ENCODE measurements at regions not wholly inside any gene's neighbourhood (a gene's known extent, or its start where the extent isn't known, plus 50 kb on each side); places are given as distances from the start of the nearest gene placed in this dataset.

- no TSS peak for BruUV-seq (replicated peaks)
- Histone ChIP-seq H3K27me3 (replicated peaks in 1 of 2; ENCODE audit: control insufficient read depth in 2 of 2, insufficient read depth in 2 of 2, low read length in 1 of 2) (no peaks in the 10 kb centered on the region), H3K4me1 (ENCODE audit: control insufficient read depth, insufficient read depth, low read length) (no peaks in the 10 kb centered on the region), H3K4me2 (ENCODE audit: control insufficient read depth, insufficient read depth) (no peak overlapping the region), H4K20me1 (ENCODE audit: control insufficient read depth, insufficient read depth) (no peaks in the 10 kb centered on the region), H3K4me3 (no peak overlapping the region), H2AFZ (ENCODE audit: control insufficient read depth, low read depth, low read length) (no peak overlapping the region), H3K79me2 (ENCODE audit: control insufficient read depth, insufficient read depth, low read length) (no peaks in the 10 kb centered on the region), H3K9me3 (replicated peaks; ENCODE audit: control insufficient read depth, insufficient read depth, low read length) (no peaks in the 10 kb centered on the region), H3K27ac (ENCODE audit: control insufficient read depth, insufficient read depth) (no peak overlapping the region), H3K36me3 (ENCODE audit: control insufficient read depth in 2 of 2, insufficient read depth in 2 of 2, low read length in 1 of 2) (no peaks in the 10 kb centered on the region), H3K9ac (ENCODE audit: control insufficient read depth, insufficient read depth, low read length) (no peak overlapping the region)
- POLR2A ChIA-PET = no interaction called here
- SMC1A ChIA-PET (ENCODE audit: uncharacterized antibody, unreplicated experiment) = no interaction called here
- CTCF ChIA-PET = no interaction called here
- WGBS (ENCODE audit: insufficient coverage, insufficient replicate concordance, low lambda C conversion rate, missing lambda C conversion rate) = 14% methylated on average over 6 of the region's 6 CpGs
- no peak for FAIRE-seq
- in situ Hi-C loops (cut with MboI) = no loop called here
- no peak for DNase-seq (ENCODE audit: low read depth, low spot score)
- RAD21 ChIA-PET (ENCODE audit: unreplicated experiment) = no interaction called here
- no peak for ATAC-seq
- intact Hi-C loops (cut with micrococcal nuclease; ENCODE audit: unreplicated experiment) = no loop called here
- TF ChIP-seq TCF3 (IDR thresholded peaks at IDR 0.05; ENCODE audit: borderline replicate concordance, insufficient read depth, low read depth, low read length) (no peak), BACH1 (IDR thresholded peaks at IDR 0.05; ENCODE audit: borderline replicate concordance) (no peak), ZNF622 (IDR thresholded peaks at IDR 0.05) (no peak), MEF2A (IDR thresholded peaks at IDR 0.05; ENCODE audit: insufficient read depth, low read depth, low read length) (no peak), SP1 (IDR thresholded peaks at IDR 0.05; ENCODE audit: low read depth, low read length) (no peak), FOS (IDR thresholded peaks at IDR 0.05; ENCODE audit: borderline replicate concordance, extremely low read depth, insufficient read length) (no peak), GABPA (IDR thresholded peaks at IDR 0.05; ENCODE audit: low read depth) (no peak), HSF1 (IDR thresholded peaks at IDR 0.05; ENCODE audit: low read depth, low read length) (no peak), MEF2B (IDR thresholded peaks at IDR 0.05; ENCODE audit: partially characterized antibody, poor library complexity, severe bottlenecking) (no peak), SIX5 (IDR thresholded peaks at IDR 0.05; ENCODE audit: low read depth, low read length, severe bottlenecking) (no peak), TARDBP (IDR thresholded peaks at IDR 0.05; ENCODE audit: borderline replicate concordance) (no peak), SREBF2 (IDR thresholded peaks at IDR 0.05; ENCODE audit: low read length) (no peak), HDAC2 (IDR thresholded peaks at IDR 0.05) (no peak), CHD2 (IDR thresholded peaks at IDR 0.05; ENCODE audit: borderline replicate concordance, low read depth, low read length) (no peak), BRCA1 (IDR thresholded peaks at IDR 0.05; ENCODE audit: low read depth, low read length) (no peak), JUNB (IDR thresholded peaks at IDR 0.05) (no peak)
- TF ChIP-seq, protein P1, sequence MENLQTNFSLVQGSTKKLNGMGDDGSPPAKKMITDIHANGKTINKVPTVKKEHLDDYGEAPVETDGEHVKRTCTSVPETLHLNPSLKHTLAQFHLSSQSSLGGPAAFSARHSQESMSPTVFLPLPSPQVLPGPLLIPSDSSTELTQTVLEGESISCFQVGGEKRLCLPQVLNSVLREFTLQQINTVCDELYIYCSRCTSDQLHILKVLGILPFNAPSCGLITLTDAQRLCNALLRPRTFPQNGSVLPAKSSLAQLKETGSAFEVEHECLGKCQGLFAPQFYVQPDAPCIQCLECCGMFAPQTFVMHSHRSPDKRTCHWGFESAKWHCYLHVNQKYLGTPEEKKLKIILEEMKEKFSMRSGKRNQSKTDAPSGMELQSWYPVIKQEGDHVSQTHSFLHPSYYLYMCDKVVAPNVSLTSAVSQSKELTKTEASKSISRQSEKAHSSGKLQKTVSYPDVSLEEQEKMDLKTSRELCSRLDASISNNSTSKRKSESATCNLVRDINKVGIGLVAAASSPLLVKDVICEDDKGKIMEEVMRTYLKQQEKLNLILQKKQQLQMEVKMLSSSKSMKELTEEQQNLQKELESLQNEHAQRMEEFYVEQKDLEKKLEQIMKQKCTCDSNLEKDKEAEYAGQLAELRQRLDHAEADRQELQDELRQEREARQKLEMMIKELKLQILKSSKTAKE (IDR thresholded peaks at IDR 0.05; ENCODE audit: low read depth, poor library complexity, severe bottlenecking) = no peak
These were observed 330.1 kb upstream of the PBX1 start for GRCh38 chr1:164228928-164229327.
